GM11168 (cell line): ENCODE measurements at regions not wholly inside any gene's neighbourhood (a gene's known extent, or its start where the extent isn't known, plus 50 kb on each side); places are given as distances from the start of the nearest gene placed in this dataset.
"Not testable (repeated sequence)": the region's sequence is repeated elsewhere in the genome, so short reads cannot be mapped to it uniquely, and the experiment has no call there.

Experiments
- in situ Hi-C: fragments of 300-500 bp; cut with MboI; formaldehyde crosslinking; loops from one replicate; pipeline ENCODE4 v1.12.0; 2022; ENCODE audit warnings: low sequenced_read_pairs; ENCODE audit not compliant: unreplicated experiment

DNA sequence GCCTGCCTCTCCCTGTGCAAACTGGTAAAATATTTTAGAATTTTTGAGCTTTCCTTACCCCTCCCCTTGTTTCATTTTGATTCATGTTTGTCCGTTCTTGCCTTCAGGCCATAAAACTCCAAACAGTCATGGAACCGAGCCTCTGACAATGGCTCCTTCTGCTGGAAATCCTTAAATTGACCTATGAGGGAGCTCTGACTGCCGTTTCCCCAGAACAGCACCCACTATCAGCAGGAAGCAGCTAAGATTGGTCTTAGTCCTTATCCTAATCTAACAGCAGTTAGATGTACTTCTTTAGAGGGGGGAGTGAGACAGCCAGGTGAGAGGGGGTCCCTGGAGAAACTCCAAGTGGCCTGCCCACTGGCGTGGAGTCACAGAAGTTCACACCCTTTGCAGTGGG is 106.7 kb downstream of the FAM174A start:
- in situ Hi-C loops, result no loop called here

DNA sequence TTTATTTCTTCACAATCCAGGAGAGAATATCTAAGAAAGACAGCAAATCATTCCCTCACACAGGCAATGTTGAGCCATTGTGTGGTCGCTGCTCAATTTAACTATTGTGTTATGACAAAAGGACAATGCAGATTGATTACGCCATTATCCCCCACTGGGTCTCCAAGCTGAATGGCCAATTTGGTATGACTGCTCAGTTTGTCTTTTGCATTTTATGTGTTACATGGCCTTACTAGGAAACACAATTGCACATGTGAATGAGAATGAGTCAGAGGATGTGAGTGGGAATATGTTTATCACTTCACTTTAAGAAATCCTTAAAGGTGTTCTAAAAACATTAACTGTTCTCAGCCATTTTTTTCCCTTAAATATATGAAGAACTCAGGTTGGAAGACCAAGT is 108.3 kb downstream of the FAM174A start:
- in situ Hi-C loops, result no loop called here

DNA sequence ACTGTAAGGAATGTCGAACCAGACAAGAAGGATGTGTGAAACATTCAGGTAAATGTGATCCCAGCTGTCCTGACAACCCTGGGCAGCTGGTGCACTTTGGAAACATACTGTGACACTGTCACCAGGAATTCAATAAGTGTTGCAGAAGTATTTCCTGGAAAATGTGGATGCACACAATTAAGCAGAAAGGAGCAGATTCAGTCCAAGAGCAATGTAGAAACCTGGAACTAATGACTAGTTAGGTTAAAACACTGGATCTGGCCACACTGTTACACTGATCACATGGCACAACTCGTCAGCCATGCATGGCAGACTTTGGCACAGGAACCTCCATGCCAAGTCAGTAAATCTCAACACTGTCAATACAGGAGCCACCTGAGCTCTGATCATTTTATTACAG is 109.0 kb downstream of the FAM174A start:
- in situ Hi-C loops, result no loop called here

DNA sequence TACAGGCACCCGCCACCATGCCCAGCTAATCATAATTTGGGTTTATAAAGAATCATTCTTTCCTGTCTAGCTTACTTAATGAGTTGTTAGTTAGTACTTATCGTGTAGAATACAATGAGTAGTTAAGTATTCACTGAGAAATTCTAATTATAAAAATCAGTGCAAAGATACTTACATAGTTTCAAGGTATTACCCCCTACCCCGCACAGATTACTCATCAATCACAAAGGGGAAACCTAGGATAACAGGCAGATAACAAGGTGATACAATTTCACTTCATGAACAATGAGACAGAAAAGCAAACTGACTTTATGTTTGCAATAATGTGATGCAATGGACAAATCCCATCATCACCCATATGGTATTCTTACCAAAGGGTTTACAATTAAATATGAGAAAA is 109.6 kb downstream of the FAM174A start:
- in situ Hi-C loops, result no loop called here

DNA sequence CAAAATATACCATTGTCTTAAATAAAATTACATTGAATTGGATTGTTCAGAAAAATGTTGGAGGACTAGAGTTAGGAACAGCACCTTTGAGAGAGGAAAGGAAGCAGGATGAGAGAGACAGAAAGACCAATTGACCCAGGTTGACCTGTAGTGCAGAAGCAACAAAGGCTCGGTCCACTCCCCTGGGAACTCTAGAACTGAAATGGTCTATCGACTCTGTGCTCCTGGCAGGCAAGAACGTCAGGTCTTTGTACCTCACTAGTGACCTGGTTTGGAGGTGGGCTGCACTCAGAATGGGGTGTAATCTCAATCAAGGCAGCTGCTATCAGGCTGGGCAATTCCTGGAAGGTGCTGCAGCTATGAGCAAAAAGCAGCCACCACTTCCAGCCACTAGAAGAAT is 110.8 kb downstream of the FAM174A start:
- in situ Hi-C loops, result no loop called here

DNA sequence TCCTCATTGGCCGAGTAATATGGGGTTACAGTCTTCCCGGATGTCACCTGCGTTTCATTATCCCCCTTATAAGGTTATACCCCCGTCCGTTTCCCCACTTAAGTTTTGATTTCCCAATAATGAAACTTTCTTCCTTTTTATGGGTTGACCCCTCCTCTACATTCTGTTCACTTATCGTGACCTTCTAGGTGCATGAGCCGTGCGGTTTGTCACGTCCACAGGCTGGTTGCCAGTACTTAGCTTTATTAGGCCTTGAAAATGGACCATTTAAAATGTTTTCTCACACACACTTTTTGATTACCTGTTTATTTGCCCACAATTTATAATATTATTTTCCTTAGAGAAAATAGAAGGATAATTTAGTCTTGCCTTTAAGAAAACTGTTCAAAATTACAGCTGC is 111.5 kb downstream of the FAM174A start:
- in situ Hi-C loops, result no loop called here

DNA sequence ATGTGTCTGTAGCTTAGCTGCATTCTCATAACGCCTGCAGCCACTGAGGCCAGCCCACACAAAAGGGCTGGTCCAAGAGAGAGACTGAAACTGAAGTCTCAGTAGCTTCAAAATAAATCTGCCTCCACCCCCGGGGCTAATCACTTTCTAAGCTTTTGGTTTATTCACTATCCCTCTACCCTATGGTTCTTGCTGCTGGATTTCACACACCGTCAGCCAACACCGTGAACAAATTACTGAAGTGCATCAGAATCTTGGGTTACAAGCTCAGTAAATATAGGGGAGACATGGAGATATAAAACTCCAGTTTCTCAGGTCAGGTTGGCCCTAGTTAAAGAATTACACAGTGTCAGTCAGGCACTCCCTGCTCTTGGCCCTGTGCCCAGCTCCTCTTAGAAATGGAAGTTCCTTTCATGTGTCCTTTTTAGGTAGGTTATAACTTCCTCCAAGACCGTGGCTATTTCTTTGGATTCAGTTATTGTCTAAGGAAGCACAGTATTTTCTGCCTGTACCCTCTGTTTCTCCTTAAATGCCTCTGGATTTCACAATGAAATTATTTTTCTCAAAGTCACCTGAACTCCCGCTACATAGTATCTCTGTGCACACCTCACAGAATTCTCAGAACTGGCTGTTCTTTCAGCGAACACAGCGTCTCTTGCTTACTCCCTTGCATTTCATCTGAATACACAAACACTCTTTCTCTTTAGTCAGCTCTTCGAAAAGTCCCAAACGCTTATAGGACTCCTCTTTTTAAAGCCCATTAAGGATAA is 112.5 kb downstream of the FAM174A start:
- in situ Hi-C loops, result no loop called here

DNA sequence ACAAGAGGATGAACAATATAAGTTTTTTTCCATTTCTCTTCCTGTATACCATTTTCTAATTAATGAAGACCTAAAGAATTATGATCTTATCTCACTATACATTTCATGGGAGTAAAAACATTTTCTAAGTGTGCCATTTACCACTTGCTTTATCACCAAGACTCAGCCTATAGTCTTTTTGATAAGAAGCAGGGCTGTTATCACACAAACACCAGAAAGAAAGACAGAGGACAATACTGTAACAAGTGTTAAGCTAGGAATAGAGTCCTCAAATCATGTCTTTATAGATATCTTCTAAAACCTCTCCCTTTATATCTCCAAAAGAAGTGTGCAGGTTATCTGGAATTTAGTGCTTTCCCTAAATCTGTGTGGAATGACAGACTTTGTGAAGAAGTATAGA is 119.7 kb downstream of the FAM174A start:
- in situ Hi-C loops, result no loop called here

DNA sequence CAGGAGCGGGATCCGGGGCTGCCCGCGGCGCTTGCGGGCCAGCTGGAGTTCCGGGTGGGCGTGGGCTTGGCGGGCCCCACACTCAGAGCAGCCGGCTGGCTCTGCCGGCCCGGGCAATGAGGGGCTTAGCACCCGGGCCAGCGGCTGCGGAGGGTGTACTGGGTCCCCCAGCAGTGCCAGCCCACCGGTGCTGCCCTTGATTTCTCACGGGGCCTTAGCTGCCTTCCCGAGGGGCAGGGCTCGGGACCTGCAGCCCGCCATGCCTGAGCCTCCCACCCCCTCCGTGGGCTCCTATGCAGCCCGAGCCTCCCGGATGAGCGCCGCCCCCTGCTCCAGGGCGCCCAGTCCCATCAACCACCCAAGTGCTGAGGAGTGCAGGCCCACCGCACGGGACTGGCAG is 121.6 kb downstream of the FAM174A start:
- in situ Hi-C loops, result not testable (repeated sequence)

DNA sequence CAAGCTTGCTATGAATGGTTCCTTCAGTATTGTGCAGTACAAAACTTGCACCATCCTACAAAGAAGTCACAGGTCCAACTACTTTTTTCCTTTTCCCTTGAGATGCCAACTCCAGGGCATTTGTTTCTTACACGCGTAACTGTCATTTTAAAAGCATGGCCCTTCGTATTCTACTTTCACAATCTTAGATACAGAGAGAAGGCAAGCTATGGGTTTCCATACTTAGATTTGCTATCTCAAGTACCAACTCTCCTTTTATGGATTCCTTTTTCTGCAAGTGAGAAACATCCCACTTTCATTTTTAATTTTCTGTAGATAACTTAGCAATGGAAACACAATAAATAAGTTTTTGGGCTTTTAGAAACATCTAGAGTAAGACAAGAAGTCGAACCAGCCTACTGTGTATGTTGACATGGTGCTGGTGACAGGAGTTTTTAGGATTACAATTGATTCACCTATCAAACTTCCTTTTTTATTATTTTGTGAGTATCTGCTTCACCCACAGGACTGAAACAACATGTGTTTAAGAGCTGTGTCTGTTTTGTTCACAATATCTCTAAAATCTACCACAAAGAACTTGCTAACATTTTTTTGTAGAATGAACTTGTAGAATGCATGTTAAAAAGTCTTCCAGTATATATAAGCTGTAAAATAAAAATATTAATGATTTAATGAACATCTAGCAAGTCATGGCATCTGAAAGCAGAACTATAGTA is 124.1 kb downstream of the FAM174A start:
- in situ Hi-C loops, result no loop called here

DNA sequence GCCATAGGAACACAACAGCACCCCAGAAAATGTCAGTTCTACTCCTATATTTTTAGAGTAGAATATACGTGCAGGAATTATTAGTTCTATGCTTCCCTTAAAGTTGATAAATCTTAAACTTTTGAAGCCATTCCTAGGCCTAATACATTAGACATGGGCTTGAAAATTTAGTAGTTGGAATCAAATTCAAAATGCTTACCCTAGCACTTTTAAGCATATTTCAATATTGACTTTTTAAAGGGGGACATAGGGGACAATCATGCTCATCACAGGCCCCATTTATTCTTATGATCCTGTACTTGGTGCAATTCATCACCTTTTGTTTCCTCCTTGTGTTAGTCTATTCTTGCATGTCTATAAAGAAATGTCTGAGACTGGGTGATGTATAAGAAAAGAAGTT is 129.0 kb downstream of the FAM174A start:
- in situ Hi-C loops, result no loop called here

DNA sequence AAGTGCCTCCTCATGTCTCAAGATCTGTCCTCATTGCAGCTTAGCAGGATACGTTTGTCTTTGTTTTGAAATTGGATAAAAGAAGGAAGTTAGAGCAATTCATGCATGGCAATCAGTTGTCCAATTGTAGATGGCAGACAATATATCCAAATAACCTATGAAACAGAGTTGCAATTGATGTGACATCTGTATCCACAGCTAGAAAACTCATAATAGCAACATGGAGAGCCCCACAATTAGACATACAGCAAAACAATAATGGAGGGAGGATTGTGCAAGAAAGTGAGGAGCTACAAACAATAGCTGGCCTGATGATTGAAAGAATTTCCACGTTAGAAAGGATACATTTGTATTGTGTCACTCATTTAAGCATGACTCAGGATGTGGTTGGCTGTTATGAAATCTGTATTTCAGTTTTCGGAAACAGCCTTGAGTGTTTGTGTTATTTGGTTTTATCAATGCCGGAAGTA is 132.0 kb downstream of the FAM174A start:
- in situ Hi-C loops, result no loop called here

DNA sequence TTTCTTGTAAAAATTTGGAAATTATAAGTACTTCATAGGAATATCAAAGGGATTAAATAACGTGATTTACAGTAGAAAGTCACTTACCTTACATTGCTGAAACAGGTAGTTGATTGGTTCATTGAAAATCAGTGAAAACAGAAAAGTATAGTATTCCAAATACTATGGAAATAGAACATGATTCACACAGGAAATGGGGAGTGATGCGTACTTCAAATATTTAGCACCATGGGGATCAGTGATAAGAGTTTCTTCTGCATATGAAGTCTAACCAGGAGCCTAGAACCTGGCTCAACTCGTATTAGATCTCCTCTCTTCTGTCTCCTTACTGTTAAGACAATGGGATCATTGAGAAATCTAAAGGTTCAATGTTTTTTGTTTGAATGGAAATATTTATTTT is 133.3 kb downstream of the FAM174A start:
- in situ Hi-C loops, result no loop called here

DNA sequence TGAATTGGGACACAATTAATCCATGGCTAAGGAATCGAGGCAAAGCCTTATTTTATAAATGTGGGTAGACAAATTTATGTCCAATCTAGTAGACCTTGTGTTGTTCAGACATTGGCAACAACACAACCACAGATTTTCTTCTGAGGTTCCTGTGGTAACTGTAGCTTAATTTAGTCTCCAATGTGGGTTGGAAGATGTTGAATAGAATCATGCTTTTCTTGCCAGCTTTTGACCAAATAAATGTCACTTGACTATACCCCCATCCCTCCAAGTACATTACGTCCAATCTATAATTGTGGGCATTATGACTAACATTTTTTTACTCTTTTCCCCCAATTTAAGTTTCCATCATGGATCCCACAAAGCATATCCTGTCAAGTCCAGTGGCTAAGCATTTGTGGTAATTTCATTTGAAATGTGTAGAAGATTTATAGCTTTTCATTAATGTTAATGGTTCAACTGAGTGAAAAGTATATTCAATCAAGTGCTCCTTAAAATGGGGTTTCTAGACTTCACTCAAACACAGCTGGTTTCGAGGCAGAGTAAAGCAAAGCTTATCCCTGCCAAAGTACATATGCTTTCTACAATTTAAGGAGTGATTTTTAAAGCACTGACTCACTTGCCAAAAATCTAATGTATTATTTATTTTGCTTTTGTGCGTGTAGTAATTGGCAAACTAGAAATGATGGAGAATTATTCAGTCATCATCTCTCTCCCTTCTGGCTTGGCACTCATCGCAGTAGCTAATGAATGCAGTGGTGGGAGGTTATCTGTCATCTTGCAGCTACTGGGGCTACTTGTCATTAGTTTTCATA is 141.8 kb downstream of the FAM174A start:
- in situ Hi-C loops, result no loop called here

DNA sequence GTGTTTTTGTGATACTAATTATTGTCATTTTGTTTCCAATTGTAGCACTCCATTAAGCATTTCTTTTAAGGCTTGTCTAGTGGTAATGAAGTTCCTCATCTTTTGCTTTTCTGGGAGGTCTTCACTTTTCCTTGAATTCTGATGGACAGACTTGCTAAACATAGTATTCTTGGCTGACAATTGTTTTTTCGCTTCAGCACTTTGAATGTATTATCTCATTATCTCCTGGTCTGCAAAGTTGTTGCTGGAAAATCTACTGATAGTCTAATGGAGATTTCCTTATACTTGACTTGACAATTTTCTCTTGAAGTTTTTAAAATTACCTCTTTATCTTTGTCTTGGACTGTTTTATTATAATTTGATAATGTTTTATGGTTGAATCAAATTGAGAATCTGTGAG is 147.5 kb downstream of the FAM174A start:
- in situ Hi-C loops, result no loop called here

DNA sequence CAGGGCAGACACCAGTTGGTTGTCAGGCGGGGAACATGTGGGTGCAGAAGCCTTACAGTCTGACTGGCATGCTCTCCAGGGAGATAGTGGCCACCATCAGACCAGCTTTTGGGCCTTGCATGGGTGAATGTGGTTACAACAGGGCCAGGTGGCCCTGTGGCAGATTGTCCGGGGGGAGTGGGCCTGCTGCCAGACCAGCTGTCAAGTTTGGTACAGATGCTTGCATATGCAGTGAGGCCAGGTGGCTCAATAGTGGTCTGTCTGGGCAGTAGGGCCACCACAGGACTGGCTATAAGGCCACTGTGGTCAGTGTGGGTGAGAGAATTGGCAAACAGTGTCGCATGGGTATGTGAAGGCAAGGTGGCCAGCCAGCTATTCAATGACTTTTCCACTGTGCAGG is 148.7 kb downstream of the FAM174A start:
- in situ Hi-C loops, result no loop called here

DNA sequence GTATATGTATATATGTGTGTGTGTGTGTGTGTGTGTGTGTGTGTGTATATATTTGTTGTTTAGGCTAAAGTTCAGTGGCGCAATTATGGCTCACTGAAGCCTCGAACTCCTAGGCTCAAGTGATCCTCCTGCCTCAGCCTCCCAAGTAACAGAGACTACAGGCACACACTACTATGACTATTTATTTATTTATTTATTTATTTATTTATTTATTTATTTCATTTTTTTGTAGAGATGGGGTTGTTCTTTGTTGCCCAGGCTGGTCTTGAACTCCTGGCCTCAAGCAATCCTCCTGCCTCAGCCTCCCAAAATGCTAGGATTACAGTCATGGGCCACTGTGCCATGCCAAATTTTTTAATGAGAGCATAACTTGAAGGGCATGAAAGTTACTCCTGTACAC is 149.9 kb downstream of the FAM174A start:
- in situ Hi-C loops, result not testable (repeated sequence)

DNA sequence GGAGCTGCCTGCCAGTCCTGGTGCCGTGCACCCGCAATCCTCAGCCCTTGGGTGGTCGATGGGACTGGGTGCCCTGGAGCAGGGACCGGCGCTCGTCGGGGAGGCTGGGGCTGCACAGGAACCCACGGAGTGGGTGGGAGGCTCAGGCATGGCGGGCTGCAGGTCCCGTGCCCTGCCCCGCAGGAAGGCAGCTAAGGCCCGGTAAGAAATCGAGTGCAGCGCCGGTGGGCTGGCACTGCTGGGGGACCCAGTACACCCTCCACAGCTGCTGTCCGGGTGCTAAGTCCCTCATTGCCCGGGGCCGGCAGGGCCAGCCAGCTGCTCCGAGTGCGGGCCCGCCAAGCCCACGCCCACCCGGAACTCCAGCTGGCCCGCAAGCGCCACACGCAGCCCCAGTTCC is 153.7 kb downstream of the FAM174A start:
- in situ Hi-C loops, result not testable (repeated sequence)

DNA sequence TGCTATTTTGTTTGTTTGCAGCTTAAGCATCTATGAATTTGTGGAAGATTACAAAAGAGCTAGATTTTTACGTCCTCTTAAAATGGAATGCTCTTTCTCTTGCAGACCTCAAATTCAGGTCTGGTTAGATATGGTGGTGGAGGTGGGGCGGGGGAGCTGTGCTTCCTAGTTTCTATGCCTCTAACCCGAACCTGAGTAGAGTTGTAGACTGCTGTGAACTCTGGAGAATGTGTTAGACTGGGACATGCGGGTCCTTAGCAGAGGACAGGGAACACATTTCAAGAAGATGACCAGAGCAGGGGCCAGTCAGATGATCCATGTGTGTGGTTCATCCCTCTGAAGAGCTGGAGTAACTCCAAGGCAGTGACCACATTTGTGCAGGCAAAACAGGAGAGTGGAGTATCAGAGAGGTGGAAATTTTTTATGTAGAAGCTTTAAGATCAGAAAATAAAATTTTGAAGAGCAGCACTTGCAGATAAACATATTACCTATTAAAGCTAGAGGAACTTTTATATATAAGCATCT is 154.9 kb downstream of the FAM174A start:
- in situ Hi-C loops, result no loop called here

DNA sequence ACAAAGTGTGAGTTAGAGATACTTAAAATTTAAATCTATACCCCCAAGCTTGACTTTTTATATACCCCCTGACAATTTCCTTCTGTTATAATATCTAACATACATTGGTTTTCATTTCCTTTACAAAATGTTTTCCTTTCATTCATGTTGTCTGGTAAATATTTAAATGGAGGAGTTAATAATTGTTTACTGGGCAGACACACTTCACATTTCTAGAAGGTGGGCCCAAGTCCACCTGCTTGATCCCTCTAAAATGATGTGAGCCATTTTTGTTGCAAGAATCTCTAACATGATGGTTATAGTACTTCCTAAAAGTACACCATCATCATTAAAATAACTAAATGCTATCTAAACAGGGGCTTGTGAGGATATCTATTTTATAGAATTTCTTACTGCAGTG is 155.9 kb downstream of the FAM174A start:
- in situ Hi-C loops, result no loop called here

DNA sequence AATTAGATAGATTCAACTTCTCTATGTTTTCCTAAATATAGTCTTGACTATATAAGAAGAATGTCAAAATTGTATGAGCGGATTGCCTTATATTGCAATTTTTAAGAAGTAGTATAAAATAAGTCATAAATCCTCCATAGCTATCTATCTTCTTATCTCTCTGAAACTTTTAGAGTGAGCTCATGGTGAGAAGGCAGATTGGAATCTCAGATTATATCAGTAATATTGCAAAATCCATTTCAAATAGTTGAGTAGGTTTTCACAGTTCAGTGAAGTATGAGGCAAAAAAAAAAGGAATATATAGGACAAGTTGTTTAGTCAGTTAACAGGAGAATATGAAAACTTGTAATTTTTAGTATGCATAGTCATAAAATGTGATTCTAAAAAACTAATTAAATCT is 156.4 kb downstream of the FAM174A start:
- in situ Hi-C loops, result no loop called here
